HG02623 (cell line): ENCODE measurements at regions not wholly inside any gene's neighbourhood (a gene's known extent, or its start where the extent isn't known, plus 50 kb on each side); places are given as distances from the start of the nearest gene placed in this dataset.

ENCODE experiments used
- ATAC-seq: cut with Tn5 transposase; IDR thresholded peaks from one replicate; pipeline ENCODE4 v1.9.1; 2021; ENCODE audit warnings: moderate library complexity; ENCODE audit not compliant: unreplicated experiment

DNA sequence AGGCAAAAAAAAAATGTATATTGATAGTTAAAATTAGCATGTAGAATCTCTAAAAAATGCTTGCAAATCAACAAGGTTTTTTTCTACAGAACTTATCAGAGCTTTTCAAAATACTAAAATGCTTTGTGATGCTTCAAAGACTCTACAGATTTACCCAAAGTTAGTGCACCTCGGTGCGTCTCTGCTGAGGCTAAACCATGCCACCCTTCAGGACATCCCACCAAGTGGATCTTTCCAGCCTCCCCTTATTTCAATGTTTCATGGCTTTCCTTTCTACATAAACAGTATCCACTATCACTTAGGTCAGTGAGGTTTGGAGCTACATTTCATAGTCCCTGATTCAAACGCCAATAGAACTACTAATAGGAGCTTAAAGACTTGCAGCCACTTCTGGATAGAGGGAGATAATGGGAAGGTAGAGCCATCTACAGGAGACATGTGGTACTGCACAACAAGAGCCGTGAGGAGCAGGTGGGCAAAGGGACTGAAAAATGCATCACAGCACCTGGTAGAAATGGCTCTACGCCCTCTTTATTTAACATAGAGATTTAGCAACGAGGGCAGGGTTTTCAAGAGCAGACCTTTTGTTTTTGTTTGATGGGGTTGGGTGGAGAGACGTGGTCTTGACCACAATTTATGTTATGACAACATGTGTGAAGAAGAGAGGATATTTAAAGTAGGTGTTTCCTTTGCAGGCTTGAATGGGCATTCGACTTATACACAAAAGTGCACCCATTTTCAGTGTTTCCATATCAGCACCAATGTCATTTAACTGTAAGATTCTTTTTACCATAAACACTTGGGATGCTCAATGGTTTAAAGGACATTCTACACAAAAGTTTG, 56.1 kb upstream of the SLC35G4 start:
- peak; percentile 66 for ATAC-seq

- ATAC-seq: no peak
Measured at GRCh38 chr18:11548916-11549551, 60.4 kb upstream of the SLC35G4 start.

- no peak for ATAC-seq
Measured at GRCh38 chr18:11548396-11548795, 61.0 kb upstream of the SLC35G4 start.

DNA sequence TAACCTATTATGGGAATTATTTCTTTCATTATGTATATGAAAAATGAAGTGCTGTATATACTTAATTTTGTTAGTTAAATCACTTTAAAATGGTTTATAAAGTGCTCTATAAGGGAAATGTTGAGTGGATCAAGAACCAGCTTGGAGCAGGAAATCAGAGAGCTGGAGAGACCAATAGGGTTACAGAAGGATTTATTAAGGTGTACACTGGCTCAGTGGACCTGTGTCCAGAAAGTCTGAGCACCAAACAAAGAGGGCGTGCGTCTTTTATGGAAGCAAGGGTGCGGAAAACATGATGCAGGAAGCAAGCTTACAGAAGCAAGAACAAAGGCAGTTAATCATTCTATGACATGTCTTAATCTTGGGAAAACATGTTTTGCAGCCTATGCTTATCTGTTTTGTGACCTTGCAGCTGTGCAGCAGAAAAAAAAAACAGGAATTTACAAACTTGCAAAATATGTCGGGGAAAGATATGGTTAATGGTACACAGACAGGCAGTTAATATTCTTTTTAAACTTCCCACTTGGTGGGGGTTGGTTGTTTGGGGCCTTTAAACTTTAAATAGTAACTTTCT, 65.2 kb upstream of the SLC35G4 start:
- no peak for ATAC-seq

DNA sequence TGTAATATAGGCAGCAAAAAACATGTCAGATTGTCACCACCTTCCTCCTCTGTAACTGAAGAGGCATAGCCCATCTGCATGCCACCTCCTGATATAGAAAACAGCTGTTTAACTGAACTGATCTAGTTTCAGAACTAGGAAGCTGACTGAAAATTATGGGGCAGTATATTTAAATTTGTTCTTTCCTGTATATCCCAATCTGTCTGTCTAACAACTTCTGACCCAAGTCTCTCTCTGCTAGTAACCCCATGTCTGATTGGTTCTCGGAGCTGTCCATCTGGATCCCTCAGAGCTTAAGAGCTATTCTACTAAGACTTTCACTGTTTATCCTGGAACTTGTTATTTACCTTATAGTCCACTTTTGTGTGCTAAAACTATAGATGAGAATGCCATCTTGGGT, 68.2 kb upstream of the SLC35G4 start:
- ATAC-seq: no peak

GRCh38 chr18:11533942-11534496, 75.4 kb upstream of the SLC35G4 start:
- no peak for ATAC-seq

GRCh38 chr18:11533513-11533890, 75.9 kb upstream of the SLC35G4 start:
- ATAC-seq: no peak

- ATAC-seq: no peak
Measured at GRCh38 chr18:11532758-11533512, 76.5 kb upstream of the SLC35G4 start.

- ATAC-seq: no peak
Measured at GRCh38 chr18:11529081-11529480, 80.3 kb upstream of the SLC35G4 start.

DNA sequence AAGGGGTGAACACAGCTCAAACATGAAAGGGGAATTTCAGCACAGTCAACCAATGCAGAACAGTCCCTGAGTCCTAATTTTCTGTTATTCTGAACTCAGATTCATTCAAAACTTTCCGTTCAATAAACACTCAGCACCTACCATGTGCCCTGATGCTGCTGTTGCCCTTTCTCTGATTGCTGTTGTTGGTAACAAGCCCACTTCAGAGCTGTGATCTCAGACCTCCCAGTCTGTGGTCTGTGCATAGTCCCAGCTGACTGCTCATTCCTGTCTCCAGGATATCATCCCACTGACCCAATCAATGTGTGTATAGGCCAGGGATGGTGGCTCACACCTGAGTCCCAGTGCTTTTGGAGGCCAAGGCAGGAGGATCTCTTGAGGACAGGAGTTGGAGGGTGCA, 82.7 kb upstream of the SLC35G4 start:
- no peak for ATAC-seq

DNA sequence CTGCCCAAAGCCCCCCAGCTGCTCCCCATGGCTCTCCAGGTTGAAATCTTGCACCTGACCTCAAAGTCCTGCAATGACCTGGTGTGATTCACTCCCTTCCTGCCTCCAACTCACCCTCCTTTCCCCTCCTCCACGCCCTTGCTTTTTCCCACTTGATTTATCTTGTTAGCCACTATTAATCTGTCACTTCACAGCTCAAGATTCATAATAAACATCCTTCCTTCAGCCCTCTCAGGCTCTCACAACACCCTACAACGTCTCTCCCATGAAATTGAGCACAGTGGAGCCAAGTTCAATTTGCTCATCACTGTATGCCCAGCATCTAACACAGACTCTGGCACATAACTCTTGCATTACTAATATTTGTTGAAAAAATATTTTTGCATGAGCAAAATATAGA, 85.6 kb upstream of the SLC35G4 start:
- no peak for ATAC-seq

- no peak for ATAC-seq
Measured at GRCh38 chr18:11522992-11523391, 86.4 kb upstream of the SLC35G4 start.

DNA sequence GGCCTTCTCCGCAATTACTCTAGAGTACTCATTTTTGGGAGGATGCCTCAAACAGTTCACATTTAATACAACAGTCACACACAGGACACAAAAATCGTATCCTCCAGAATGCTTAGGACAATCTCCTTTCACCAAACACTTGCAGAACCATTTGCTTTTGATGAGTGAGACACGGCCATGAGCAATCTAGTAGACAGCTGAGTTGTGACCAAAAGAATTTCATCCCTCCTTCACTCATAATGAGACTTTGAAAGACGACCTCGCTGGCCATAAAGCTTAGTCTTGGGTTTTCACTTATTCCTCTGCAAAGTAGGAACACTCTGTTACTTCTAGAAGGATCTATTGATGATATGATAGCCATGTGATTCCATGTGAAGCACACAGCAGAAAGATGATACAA, 87.5 kb upstream of the SLC35G4 start:
- ATAC-seq: no peak

DNA sequence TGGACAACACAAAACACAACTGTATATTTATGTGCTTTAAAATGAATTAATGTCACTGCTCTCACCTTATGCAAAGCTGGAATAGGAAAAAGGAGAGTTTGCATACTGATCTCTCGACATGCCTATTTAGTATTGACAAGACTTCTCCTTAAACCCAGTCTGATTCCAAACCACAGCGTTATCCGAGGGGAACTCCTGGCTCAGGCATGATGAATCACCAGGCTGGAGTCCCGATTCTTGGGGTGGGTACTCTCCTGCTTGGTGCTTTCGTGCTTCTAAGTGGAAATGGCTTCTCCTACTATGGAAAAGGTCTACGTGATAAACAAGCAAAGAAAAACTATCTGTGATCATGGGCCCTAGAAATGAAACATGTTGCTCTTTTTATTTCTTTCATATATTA, 88.9 kb upstream of the SLC35G4 start:
- no peak for ATAC-seq

DNA sequence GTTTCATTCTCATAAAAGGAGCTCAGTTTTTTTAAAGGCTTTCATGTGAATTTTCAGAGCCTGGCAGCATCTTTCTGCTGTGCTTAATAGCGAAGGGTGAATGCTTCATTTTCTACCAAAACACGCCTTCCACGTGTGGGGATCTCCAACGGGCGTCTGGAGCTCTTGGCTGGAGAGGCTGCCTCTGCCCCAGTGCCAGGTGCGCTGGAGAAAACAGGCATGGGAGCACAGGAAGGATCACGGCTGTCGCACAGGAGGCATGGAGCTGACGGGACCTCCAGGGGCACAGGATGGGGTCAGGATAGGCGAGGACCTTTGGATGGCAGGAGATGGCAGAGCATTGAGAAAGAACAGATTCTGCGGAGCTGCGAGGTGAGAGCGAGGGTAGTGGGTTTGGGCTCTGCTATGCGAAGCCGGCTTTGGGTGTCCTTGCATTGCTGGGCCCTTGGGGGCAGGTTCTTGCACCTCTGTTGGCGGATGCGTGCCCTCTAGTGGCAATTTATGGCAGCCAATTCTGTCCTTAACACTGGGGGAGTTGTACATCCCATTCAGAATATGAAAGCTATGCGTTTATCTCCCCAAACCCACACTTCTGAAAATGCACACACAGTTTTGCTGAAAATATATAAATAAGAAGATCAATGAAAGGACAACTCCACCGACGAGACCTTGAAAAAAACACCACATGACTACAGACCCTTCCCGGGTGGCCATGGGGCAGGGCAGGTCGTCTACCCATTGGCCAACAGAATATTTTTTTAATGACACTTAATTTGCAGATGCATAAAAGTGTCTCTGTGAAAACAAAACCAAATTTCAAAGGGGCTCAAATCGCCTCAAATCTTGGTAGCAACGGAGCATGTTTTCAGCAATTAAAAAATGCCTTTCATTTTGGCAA, 90.4 kb upstream of the SLC35G4 start:
- ATAC-seq: peak; percentile 88

DNA sequence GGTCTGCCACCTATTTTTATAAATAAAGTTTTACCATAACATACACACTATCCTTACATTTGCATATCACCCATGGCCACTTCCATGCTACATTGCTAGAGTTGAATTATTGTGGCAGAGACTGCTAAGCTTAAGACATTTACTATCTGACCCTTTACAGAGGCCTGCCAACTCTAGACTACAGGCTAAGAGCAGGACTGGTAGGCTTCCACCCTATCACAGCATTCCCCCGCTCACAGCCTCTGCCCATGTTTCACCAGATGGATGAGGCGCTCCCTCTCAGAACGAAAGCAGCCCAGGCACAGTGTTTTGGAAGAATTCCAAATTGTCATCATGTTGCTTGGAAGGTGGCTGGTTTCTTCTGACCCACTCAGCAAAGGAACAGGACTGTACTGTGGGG, 91.7 kb upstream of the SLC35G4 start:
- ATAC-seq: no peak

GRCh38 chr18:11516751-11517503, 92.5 kb upstream of the SLC35G4 start:
- ATAC-seq: no peak

- no peak for ATAC-seq
Measured at GRCh38 chr18:11514267-11514666, 95.1 kb upstream of the SLC35G4 start.
